ENCODE measurements at regions not wholly inside any gene's neighbourhood (a gene's known extent, or its start where the extent isn't known, plus 50 kb on each side); places are given as distances from the start of the nearest gene placed in this dataset.

- no peak for DNase-seq
These were observed 606.5 kb downstream of the LMO4 start for GRCh38 chr1:87935130-87935529.

GRCh38 chr1:87937831-87938395 lies 609.2 kb downstream of the LMO4 start:
- no peak for DNase-seq

- no peak for DNase-seq
These were observed 610.0 kb downstream of the LMO4 start for GRCh38 chr1:87938631-87939030.

GRCh38 chr1:87939444-87939843 lies 610.8 kb downstream of the LMO4 start:
- DNase-seq, result no peak

GRCh38 chr1:87940421-87940820 lies 611.7 kb downstream of the LMO4 start:
- no peak for DNase-seq

GRCh38 chr1:87941337-87941946 lies 612.8 kb downstream of the LMO4 start:
- no peak for DNase-seq

GRCh38 chr1:87942165-87942564 lies 613.5 kb downstream of the LMO4 start:
- no peak for DNase-seq

- DNase-seq, result no peak
These were observed 621.0 kb downstream of the LMO4 start for GRCh38 chr1:87949711-87950110.

- no peak for DNase-seq
These were observed 621.7 kb downstream of the LMO4 start for GRCh38 chr1:87950369-87950768.

GRCh38 chr1:87951409-87951808 lies 622.7 kb downstream of the LMO4 start:
- no peak for DNase-seq

GRCh38 chr1:87951852-87952251 lies 623.2 kb downstream of the LMO4 start:
- DNase-seq, result no peak

GRCh38 chr1:87953121-87953520 lies 624.4 kb downstream of the LMO4 start:
- DNase-seq, result no peak

- peak; percentile 21 for DNase-seq
These were observed 625.2 kb downstream of the LMO4 start for GRCh38 chr1:87953732-87954344.

GRCh38 chr1:87955038-87955437 lies 626.4 kb downstream of the LMO4 start:
- no peak for DNase-seq

- no peak for DNase-seq
These were observed 627.4 kb downstream of the LMO4 start for GRCh38 chr1:87956072-87956471.

GRCh38 chr1:87956750-87957149 lies 628.1 kb downstream of the LMO4 start:
- no peak for DNase-seq

- no peak for DNase-seq
These were observed 628.7 kb downstream of the LMO4 start for GRCh38 chr1:87957331-87957730.

- no peak for DNase-seq
These were observed 629.5 kb downstream of the LMO4 start for GRCh38 chr1:87958201-87958600.

GRCh38 chr1:87958716-87959115 lies 630.0 kb downstream of the LMO4 start:
- DNase-seq, result no peak

GRCh38 chr1:87959236-87959635 lies 630.6 kb downstream of the LMO4 start:
- DNase-seq, result no peak

GRCh38 chr1:87961992-87962391 lies 633.3 kb downstream of the LMO4 start:
- DNase-seq, result no peak

- no peak for DNase-seq
These were observed 634.9 kb downstream of the LMO4 start for GRCh38 chr1:87963556-87963955.

- DNase-seq, result no peak
These were observed 636.5 kb downstream of the LMO4 start for GRCh38 chr1:87965193-87965592.

- DNase-seq, result no peak
These were observed 639.7 kb downstream of the LMO4 start for GRCh38 chr1:87968197-87968955.

All from NCI-H2029 (cell line).